WERI-Rb-1 (cell line): ENCODE measurements at regions not wholly inside any gene's neighbourhood (a gene's known extent, or its start where the extent isn't known, plus 50 kb on each side); places are given as distances from the start of the nearest gene placed in this dataset.
A peak's percentile ranks its signal among the peaks of the same experiment; 100 is the strongest.

ENCODE experiments used
- DNase-seq: peaks from one replicate; pipeline ENCODE4 v3.0.0-alpha.2; 2020
- H3K27ac ChIP-seq: fragments of 250-450 bp; sonication (Bioruptor Pico); 2 replicates; pipeline ENCODE4 v1.5.1; 2020; ENCODE audit warnings: mild to moderate bottlenecking, moderate library complexity
- H3K27me3 ChIP-seq: fragments of 250-450 bp; sonication (Bioruptor Pico); 2 replicates; pipeline ENCODE4 v1.5.1; 2021; ENCODE audit warnings: mild to moderate bottlenecking, low read depth, moderate library complexity; ENCODE audit not compliant: insufficient read depth, severe bottlenecking
- H3K36me3 ChIP-seq: fragments of 250-450 bp; sonication (Bioruptor Pico); 2 replicates; pipeline ENCODE4 v1.5.1; 2020; ENCODE audit warnings: mild to moderate bottlenecking, moderate library complexity
- H3K4me3 ChIP-seq: 2 replicates; pipeline ENCODE4 v1.5.1; 2011; ENCODE audit warnings: low read depth, mild to moderate bottlenecking, control low read depth, low read length
- H3K9me3 ChIP-seq: fragments of 250-450 bp; sonication (Bioruptor Pico); 2 replicates; pipeline ENCODE4 v1.5.1; 2021; ENCODE audit warnings: mild to moderate bottlenecking, moderate library complexity; ENCODE audit not compliant: severe bottlenecking
- TF ChIP-seq, protein P1 (sequence below): IDR thresholded peaks from 2 replicates; pipeline ENCODE4 v1.5.1; 2011; ENCODE audit warnings: low read depth, mild to moderate bottlenecking, control low read depth, inconsistent platforms, low read length

DNA sequence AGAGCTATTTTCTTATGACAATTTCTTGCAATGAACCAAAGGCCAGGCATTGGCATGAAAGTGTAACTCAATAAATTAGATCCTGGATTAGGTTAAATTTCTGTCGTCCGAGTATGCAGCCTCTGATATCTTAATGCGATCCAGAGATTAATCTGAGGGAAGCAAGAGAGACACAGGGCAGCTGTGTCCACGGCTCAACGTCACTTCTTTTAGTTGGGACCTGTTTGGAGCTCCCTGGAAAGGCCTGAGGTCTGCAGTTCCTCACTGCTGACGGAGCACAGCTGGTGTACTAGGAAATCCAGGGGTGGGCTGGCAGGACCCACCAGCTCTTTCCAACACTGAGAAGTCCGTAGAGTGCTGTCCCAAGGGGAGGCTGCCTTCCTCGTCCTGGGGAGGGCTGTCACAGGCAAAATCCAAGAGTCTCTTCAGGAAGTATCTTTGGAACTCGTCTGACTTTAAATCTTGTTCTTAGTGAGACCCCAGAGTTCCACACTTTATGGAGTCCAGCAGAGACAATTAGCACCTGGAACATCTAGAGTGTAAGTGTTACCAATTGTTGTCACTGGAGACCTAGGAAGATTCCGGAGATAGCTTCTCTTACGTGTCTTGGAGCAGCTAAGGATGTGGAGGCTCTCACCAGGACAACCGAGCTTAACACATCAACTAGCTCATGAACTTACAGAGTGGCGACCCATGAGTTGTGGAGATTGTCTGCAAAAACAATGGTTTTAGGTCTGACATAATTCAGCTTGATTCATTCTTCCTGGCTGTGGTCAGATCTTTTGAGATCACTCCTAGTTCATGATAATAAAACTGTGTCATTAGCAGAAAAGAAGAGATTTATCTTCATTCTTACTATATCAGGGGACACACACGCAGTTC is 173.7 kb downstream of the ACKR3 start:
- Histone ChIP-seq H3K4me3 (no peak overlapping the region), H3K9me3 (no peaks in the 10 kb centered on the region), H3K27me3 (no peaks in the 10 kb centered on the region), H3K36me3 (no peaks in the 10 kb centered on the region), H3K27ac (no peak overlapping the region)
- DNase-seq: no peak
- TF ChIP-seq, protein P1, sequence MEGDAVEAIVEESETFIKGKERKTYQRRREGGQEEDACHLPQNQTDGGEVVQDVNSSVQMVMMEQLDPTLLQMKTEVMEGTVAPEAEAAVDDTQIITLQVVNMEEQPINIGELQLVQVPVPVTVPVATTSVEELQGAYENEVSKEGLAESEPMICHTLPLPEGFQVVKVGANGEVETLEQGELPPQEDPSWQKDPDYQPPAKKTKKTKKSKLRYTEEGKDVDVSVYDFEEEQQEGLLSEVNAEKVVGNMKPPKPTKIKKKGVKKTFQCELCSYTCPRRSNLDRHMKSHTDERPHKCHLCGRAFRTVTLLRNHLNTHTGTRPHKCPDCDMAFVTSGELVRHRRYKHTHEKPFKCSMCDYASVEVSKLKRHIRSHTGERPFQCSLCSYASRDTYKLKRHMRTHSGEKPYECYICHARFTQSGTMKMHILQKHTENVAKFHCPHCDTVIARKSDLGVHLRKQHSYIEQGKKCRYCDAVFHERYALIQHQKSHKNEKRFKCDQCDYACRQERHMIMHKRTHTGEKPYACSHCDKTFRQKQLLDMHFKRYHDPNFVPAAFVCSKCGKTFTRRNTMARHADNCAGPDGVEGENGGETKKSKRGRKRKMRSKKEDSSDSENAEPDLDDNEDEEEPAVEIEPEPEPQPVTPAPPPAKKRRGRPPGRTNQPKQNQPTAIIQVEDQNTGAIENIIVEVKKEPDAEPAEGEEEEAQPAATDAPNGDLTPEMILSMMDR: no peak

DNA sequence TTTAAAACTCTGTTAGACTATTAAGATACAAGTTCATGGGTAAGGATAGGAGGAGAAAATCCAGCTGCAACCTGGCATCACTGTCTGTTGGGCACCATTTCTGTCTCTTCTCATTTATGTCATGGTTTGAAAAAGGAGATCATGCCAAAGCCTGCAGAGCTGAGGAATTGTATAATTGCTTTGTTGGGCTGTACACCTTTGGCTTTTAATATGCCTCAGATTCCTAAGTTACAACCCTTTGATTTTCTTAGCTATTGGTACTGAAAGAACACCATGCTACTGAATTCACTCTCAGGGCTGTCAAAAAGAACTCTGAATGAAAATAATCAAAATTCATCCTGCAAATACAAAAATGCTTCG is 174.3 kb downstream of the ACKR3 start:
- Histone ChIP-seq H3K4me3 (no peak overlapping the region), H3K36me3 (no peaks in the 10 kb centered on the region), H3K27me3 (no peaks in the 10 kb centered on the region), H3K27ac (no peak overlapping the region), H3K9me3 (no peaks in the 10 kb centered on the region)
- no peak for DNase-seq
- TF ChIP-seq, protein P1: no peak

DNA sequence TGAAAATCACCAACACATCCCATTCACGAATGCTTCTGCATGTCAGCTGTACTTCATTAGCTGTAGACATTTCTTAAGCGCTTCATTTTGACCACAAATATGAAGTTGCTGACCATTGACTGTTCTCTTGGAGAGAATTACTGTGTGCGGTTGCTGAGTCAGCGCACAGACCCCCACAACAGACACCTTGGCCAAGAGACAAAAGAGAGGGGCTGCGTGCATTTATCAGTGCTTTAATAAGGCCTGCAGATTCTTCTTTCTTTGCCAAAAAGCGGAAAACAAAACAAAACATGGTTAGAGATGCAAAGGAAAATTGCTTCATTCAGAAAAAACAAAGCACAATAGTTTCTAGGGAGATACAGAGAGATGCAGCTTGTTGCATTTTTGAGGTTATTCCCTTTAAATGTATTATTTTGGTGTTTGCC is 174.7 kb downstream of the ACKR3 start:
- Histone ChIP-seq H3K36me3 (no peaks in the 10 kb centered on the region), H3K27ac (no peak overlapping the region), H3K4me3 (no peak overlapping the region), H3K9me3 (no peaks in the 10 kb centered on the region), H3K27me3 (no peaks in the 10 kb centered on the region)
- no peak for DNase-seq
- TF ChIP-seq, protein P1: no peak

DNA sequence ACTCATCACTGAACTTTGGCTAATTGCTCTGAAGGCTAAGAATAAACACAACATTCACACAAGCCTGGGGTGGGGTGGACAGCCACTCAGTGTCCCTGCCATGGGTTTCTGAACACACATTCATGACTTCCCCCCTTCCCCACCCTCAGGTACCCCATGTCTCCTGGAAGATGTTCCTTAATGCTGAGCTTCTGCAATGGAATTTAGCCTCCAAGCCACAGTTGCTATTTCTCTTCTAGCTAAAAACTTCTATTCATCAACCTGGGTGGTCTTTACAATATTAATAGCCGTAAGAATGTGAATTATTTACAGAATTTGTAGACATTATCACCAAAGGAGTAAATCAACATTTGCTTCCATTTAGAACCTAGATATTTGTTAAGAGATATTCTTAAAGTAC is 175.1 kb downstream of the ACKR3 start:
- no peaks in the 10 kb centered on the region for H3K27me3 ChIP-seq
- H3K4me3 ChIP-seq: no peak overlapping the region
- DNase-seq: no peak
- H3K36me3 ChIP-seq: no peaks in the 10 kb centered on the region
- H3K27ac ChIP-seq: no peak overlapping the region
- no peaks in the 10 kb centered on the region for H3K9me3 ChIP-seq
- TF ChIP-seq, protein P1: no peak

DNA sequence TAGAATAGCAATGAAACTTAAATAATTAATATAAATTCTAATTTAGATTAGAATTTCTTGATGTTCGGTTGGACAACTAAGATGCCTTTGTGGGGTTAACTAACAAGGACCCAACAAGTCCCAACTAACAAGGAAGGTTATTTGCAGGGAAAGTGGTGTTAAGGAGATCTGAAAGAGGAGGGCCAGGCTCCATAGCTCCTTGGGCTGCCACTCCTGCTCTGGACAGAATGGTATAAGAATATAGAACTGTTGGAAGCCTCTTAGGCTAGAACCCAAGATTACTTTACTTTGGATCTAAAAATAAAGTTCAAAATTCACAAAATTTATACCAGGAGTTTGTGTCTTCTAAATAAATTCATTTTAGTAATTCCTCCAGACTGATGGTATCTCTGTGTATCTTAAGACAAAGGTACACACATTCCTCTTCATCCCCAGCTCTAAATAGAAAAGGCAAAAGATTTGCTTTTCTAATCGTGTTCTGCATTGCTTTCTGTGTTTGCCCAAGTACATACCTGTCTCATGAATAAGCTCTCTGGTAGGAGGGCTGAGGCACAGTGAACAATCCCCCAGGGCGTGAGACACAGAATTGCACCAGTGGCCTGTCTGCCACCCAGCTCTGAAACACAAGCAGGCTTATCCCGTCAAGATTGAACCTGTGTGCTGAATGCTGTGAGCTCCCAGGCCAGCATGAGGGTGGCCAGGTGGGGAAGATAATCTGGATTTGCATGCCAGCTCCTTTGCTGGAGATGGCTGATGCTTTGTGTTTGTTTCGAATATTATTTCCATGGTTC is 176.0 kb downstream of the ACKR3 start:
- no peaks in the 10 kb centered on the region for H3K27me3 ChIP-seq
- TF ChIP-seq, protein P1: peak; percentile 17; the same call in 1 of the 2 replicates
- peak; percentile 86 for DNase-seq
- H3K9me3 ChIP-seq: no peaks in the 10 kb centered on the region
- peak overlapping the region; percentile 56 for H3K27ac ChIP-seq
- H3K4me3 ChIP-seq: no peak overlapping the region
- no peaks in the 10 kb centered on the region for H3K36me3 ChIP-seq
